ENCODE measurements at regions not wholly inside any gene's neighbourhood (a gene's known extent, or its start where the extent isn't known, plus 50 kb on each side); places are given as distances from the start of the nearest gene placed in this dataset.

GRCh38 chr4:163582703-163583102, 88.2 kb downstream of the TMA16 start:
- peak; percentile 26 for DNase-seq (ENCODE audit: low read depth)

DNA sequence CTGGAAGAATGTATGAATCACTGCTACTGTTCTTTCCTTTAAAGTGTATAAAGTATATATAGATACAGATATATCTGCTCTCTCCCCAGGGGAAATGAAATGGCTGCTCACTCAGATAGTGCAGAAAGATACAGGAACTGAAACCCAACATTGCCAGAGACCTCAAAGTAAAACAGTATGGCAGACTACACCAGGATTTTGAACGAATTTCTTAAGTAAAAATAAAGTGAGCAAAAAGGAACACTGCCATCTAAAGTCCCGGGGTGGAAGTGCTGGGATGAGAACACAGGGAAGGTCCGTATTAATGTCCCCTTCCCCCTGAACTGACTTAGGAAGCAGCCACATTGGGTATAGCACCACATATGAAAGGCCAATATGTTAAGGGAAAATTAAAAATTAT, 93.4 kb downstream of the TMA16 start:
- peak; percentile 18 for DNase-seq (ENCODE audit: low read depth)

DNA sequence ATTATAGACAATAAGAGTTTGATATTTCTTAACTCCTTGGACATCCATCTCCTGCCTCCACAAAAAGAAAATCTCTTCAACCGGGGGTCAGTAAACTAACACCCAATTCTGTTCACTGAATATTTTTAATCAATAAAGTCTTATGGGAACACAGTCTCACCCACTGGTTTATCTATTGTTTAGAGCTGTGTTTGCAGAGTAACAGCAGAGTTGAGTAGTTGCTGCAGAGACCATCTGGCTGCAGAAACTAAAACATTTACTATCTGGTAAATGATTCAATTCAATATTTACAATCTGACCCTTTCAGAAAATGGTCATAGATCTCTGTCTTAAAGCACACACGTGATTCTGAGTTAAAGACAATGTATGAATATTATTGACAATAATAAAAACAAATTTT, 94.0 kb downstream of the TMA16 start:
- no peak for DNase-seq (ENCODE audit: low read depth)

DNA sequence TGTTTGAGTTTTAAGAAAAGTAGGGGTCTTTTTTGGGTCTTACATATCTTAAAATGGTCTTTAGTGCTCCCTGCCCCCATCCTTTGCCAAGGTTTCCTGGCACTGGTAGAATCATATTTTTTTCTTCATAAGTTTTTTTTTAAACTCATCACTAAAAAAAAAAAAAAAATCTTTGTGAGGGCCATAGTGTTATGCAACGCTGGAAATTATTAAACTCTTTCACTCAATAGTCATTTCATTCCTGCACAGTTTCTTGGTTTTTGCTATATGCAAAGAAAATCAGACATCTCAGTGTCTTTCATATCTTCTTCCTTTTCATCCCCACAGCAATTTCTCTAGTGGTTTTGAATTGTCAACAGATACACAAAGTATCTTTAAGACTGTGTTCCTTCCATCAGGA, 95.6 kb downstream of the TMA16 start:
- DNase-seq (ENCODE audit: low read depth), result no peak

DNA sequence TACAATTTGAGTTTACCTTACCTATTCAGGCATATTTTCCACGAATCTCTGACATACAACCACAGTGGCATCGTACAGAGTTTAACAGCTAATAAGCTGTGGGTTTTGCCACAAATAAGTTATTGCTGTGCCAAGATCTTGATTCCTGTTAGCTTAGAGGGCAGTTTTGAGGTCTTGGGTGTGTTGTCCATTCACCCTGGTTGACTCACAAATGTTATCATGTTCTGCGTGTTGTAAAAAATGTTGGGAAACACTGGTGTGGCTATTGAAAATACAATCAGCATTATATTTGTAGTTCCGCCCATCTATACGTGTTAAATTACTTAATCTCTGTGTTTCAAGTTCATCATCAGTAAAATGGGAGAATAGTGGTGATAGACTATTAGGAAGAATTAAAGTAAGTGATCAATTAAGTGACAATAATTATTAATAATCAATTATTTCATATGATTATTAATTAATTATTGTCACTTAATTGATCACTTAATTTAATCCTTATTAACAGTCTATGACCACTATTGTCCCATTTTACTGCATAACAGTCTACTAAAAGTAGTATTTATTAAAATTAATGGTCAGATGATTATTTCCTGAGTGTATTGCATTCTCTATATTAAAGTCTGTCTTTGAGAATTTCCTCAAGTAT, 96.3 kb downstream of the TMA16 start:
- no peak for DNase-seq (ENCODE audit: low read depth)

DNA sequence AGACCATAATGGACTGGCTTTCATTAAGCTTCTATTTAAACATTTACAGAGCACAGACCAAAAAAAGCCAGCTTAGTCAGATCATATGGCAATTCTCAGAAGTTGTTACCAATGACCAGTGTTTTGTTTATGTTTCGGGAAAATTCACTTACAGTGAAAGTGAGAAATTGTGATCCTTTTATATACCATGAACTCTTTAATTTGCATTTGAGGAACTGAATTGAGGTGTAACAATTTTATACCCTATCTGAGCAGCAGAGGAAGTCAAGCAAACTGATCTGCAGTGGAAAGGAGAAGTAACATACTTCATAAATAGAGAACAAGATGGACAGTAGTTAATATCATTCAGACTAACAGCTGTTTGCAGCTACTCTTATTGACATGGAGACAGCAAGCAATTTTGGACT, 97.1 kb downstream of the TMA16 start:
- DNase-seq (ENCODE audit: low read depth), result no peak

GRCh38 chr4:163592212-163592611, 97.7 kb downstream of the TMA16 start:
- DNase-seq (ENCODE audit: low read depth), result no peak

- DNase-seq (ENCODE audit: low read depth), result no peak
Measured at GRCh38 chr4:163595580-163595979, 101.1 kb downstream of the TMA16 start.

GRCh38 chr4:163598028-163598427, 103.5 kb downstream of the TMA16 start:
- no peak for DNase-seq (ENCODE audit: low read depth)

DNA sequence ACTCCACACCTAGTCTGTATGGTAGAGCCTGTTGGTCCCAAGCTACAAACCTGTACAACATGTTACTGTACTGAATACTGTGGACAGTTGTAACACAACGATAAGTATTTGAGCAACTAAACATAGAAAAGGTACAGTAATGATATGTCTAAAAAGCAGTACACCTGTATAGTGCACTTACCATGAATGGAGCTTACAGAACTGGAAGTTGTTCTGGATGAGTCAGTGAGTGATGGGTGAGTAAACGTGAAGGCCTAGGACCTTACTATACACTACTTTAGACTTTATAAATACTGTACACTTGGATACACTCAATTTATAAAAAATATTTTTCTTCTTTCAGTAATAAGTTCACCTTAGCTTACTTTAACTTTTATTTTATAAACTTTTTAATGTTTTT, 104.0 kb downstream of the TMA16 start:
- no peak for DNase-seq (ENCODE audit: low read depth)

DNA sequence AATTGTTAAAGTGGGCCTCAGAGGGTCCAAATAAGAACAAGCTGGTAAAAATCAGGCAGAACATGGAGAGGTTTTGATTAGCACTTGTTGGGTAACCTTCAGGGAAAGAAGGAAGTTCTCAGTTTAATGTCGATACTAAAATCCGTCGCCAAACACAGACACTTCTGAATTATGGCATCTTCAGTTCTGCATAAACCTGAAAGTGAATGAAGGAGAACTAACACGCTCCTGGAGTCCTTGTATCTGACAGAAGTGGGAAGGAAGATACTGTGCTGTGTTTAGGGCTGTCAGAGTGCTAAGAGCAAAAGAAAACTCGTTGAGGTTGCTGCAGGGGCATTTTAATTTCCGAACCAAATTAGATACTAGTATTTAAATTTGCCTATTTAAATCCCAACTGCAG, 106.2 kb downstream of the TMA16 start:
- DNase-seq (ENCODE audit: low read depth), result no peak

- peak; percentile 8 for DNase-seq (ENCODE audit: low read depth)
Measured at GRCh38 chr4:163603257-163603656, 108.8 kb downstream of the TMA16 start.

GRCh38 chr4:163606896-163607691, 112.6 kb downstream of the TMA16 start:
- no peak for DNase-seq (ENCODE audit: low read depth)

- no peak for DNase-seq (ENCODE audit: low read depth)
Measured at GRCh38 chr4:163609019-163609418, 114.5 kb downstream of the TMA16 start.

DNA sequence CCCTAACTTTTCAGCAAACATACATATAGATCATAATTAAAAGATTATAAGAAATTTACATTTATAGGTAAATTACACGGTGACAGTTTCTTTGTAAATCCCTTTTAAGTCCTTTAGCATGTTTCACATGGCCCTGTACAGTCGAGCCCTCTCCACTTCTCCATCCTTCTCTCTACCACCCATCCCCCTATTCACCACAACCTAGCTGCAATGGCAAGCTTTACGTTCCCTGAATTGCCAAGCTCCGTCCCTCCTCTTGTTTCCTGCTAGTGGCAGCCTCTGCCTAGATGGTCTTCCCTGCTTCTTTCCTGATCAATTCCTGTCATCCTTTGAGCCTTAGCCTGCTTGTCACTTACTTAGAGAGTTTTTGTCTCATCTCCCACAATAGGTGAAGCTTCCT, 116.2 kb downstream of the TMA16 start:
- no peak for DNase-seq (ENCODE audit: low read depth)

- no peak for DNase-seq (ENCODE audit: low read depth)
Measured at GRCh38 chr4:163611182-163611581, 116.7 kb downstream of the TMA16 start.

DNA sequence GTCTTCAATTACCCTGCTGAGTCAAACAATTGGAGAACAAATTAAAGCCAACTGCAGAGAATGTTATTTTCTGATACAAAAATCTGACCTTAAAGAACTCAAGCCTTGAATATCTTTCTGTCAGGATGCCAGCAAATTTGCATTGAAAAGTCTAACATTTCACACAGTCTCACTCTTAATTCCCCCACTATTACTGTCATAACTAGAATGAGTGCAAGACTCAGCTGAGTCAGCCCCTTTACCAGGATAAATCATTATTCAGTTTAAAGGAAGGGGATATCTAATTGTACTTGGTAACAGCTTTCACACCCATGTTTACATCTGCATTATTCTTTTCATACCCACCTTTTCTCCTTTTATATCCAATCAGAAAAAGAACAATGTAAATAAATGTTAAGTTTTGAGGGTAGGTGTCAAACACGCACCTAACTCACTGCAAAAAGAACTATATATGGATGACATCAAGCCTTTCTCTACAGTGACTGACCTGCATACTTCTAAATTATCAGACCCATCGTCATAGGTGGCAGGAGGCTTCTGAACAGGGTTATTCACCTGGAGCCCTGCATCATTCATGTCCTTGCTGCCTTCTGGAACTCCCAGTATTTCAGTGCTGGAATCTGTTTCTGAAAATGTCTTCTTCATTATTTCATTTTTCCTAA, 117.4 kb downstream of the TMA16 start:
- DNase-seq (ENCODE audit: low read depth), result no peak

DNA sequence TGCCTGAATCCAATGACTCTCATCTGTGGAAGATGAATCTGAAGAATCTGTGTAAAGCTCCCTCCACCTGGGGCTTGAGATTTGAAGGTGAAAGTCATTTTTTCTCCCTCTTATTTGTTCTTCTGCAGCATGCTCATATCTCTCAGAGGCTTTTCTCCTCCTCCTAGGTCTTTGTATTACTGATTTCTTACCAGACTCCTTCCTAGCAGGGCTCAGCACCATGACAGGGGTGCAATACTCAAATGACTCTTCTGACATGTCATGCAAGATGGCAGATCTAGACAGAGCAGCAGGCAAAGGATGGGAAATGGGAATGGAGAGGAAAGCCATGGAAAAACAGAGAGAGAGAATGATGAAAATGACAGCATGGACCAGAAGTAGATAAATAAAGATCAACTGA, 118.3 kb downstream of the TMA16 start:
- DNase-seq (ENCODE audit: low read depth), result no peak

DNA sequence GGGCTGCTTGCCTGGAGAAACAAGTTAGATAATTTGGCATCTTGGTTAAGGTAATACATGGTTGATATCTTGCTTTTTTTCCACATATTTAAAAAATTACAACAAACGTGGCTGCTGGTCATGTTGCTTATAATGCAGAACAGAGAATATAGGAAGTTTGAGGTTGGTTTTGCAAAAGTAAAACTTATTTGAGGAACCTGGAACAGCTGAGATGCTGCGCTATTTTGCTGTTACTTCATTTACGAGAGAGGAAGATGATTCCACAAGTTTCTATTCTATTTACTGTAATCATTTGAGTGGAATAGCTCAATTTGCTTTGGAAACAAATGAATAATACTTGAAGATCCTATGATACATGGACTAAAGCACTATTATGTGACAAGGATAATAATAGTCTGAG, 118.9 kb downstream of the TMA16 start:
- DNase-seq (ENCODE audit: low read depth), result no peak

- no peak for DNase-seq (ENCODE audit: low read depth)
Measured at GRCh38 chr4:163614866-163615265, 120.4 kb downstream of the TMA16 start.

DNA sequence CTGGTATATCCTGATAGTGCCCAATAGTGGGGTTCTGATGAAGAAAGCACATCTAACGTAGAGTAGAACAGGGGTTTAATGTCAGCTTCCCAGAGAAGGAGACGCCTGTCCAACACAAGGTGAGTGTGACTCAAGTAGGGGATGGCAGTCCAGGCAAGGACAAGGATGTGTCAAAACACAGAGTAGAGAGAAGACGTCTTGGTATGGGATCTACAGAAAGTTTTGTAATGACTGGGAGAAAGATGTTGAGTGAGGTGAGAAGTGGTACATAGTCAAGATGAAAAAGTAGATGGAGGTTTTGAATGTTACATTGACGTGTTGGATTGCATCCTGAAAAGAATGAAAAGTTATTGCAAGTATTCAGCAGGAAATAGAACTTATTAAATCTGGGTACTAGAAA, 124.4 kb downstream of the TMA16 start:
- no peak for DNase-seq (ENCODE audit: low read depth)

GRCh38 chr4:163620738-163621137, 126.2 kb downstream of the TMA16 start:
- no peak for DNase-seq (ENCODE audit: low read depth)

DNA sequence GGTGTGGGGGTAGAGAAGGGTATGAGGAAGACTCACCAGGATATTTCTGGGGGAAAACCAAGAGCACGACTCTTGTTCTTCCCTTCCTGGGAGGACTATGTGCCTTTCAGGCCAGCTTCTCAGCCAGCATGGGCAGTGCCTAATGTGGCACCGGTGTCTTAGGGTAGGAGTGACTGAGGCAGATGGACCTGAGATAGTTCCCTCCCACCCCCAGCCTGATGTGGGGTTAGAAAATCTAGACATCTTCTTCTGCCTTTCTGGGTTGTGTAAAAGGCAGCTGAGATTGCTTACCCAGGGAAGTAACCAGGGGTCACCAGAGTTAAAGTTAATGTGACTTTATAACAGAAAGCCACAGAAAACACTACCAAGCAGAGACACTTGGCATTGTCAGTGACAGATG, 127.3 kb downstream of the TMA16 start:
- no peak for DNase-seq (ENCODE audit: low read depth)
